ENCODE measurements at regions not wholly inside any gene's neighbourhood (a gene's known extent, or its start where the extent isn't known, plus 50 kb on each side); places are given as distances from the start of the nearest gene placed in this dataset.
"Not testable (repeated sequence)": the region's sequence is repeated elsewhere in the genome, so short reads cannot be mapped to it uniquely, and the experiment has no call there.

- Mint-ChIP-seq H3K27ac (no peak overlapping the region), H3K4me1 (peaks cover 13% of the 10 kb centered on the region), H3K27me3 (no peaks in the 10 kb centered on the region), H3K4me3 (no peak overlapping the region), H3K36me3 (no peaks in the 10 kb centered on the region), H3K9me3 (no peaks in the 10 kb centered on the region)
- no peak for ATAC-seq
Measured at GRCh38 chr10:60479305-60480020, 89.8 kb upstream of the ANK3 start.

GRCh38 chr10:60476451-60476850 lies 86.8 kb upstream of the ANK3 start:
- Mint-ChIP-seq H3K27ac (no peak overlapping the region), H3K36me3 (no peaks in the 10 kb centered on the region), H3K4me1 (peaks cover 7% of the 10 kb centered on the region), H3K4me3 (no peak overlapping the region), H3K27me3 (no peaks in the 10 kb centered on the region), H3K9me3 (no peaks in the 10 kb centered on the region)
- no peak for ATAC-seq

DNA sequence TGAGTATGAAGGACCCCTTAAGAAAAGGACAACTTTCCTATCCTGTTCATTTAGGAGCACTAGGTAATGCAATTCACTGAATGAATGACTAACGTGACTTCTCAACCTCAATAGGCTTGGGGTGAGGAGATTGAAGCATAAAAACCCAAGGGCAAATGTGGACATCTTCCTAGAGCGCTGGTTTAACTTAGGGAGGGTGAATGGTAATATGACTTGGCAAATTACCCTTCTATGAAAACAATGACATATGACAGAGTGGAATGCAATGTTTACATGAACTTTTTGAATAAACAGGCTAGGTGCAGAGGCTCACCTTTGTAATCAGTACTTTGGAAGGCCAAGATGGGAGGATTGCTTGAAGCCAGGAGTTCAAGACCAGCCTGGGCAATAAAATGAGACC lies 83.9 kb upstream of the ANK3 start:
- no peak overlapping the region for H3K27ac Mint-ChIP-seq
- H3K36me3 Mint-ChIP-seq, result no peaks in the 10 kb centered on the region
- no peak for ATAC-seq
- H3K27me3 Mint-ChIP-seq, result no peaks in the 10 kb centered on the region
- H3K9me3 Mint-ChIP-seq, result no peaks in the 10 kb centered on the region
- H3K4me3 Mint-ChIP-seq, result no peak overlapping the region
- no peaks in the 10 kb centered on the region for H3K4me1 Mint-ChIP-seq

DNA sequence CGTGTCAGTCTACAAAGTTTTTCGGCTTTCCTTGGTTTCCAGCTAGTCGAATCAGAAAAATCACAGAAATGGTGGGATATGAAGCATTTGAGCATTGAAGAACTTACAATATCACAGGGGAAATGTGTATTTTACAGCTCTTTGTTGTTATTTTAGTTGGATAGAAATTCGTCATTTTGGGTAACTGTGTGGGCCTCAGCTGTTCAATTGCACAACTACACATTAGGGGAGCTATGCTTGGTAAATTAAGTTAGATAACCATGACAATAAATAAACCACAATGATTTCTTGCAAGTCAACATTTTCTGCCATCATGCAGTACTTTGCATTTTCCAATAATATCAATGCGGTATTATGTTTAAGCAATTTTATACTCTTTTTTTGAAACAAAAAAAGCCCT lies 80.4 kb upstream of the ANK3 start:
- no peaks in the 10 kb centered on the region for H3K27me3 Mint-ChIP-seq
- peaks cover 13% of the 10 kb centered on the region for H3K36me3 Mint-ChIP-seq
- ATAC-seq, result no peak
- no peak overlapping the region for H3K27ac Mint-ChIP-seq
- no peak overlapping the region for H3K4me3 Mint-ChIP-seq
- H3K9me3 Mint-ChIP-seq, result no peaks in the 10 kb centered on the region
- no peaks in the 10 kb centered on the region for H3K4me1 Mint-ChIP-seq

- not testable (repeated sequence) for H3K4me1 Mint-ChIP-seq, H3K27me3 Mint-ChIP-seq, H3K4me3 Mint-ChIP-seq, H3K9me3 Mint-ChIP-seq, H3K27ac Mint-ChIP-seq, ATAC-seq
- H3K36me3 Mint-ChIP-seq, result peaks cover 16% of the 10 kb centered on the region
Measured at GRCh38 chr10:60469147-60469546, 79.5 kb upstream of the ANK3 start.

GRCh38 chr10:60467202-60467546 lies 77.5 kb upstream of the ANK3 start:
- ATAC-seq, result no peak
- H3K4me1 Mint-ChIP-seq, result peaks cover 14% of the 10 kb centered on the region
- no peaks in the 10 kb centered on the region for H3K27me3 Mint-ChIP-seq
- no peaks in the 10 kb centered on the region for H3K9me3 Mint-ChIP-seq
- no peak overlapping the region for H3K4me3 Mint-ChIP-seq
- no peak overlapping the region for H3K27ac Mint-ChIP-seq
- peaks cover 16% of the 10 kb centered on the region for H3K36me3 Mint-ChIP-seq

DNA sequence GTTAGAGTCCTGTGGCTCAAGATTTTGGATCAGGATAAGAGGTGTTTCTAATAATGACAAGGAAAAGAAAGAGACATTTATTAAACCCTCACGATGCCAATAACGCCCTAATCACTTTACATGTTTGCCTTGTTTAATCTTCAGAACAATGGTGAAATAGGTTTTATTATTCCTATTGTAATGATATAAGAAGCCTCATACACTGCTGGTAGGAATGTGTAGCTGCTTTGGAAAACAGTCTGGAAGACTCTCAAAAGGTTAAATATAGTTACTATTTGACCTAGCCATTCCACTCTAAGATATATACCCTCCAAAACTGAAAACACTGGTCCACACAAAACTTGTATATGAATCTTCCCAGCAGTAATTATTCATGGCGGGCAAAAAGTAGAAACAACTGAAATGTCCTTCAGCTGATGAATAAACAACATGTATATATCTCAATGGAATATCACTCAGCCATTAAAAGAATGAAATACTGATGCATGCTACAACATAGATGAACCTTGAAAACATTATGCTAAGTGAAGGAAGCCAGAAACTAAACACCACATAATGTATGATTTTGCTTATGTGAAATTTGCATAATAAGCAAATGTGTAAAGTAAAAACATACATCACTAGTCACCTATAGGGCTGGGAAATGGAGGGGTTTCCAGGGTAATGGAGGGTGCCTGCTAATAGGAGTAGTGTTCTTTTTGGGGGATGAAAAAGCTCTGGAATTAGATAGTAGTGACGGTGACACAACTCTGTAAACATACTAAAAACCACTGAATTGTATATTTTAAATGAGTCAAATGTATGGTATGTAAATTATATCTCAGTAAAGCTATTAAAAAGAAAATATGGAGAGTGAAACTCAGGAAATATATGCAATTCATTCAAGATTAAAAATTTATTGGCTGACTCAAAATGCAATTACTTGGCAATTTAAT lies 76.9 kb upstream of the ANK3 start:
- H3K36me3 Mint-ChIP-seq, result peaks cover 16% of the 10 kb centered on the region
- ATAC-seq, result no peak
- H3K27me3 Mint-ChIP-seq, result no peaks in the 10 kb centered on the region
- no peaks in the 10 kb centered on the region for H3K9me3 Mint-ChIP-seq
- no peak overlapping the region for H3K27ac Mint-ChIP-seq
- H3K4me1 Mint-ChIP-seq, result peaks cover 21% of the 10 kb centered on the region
- H3K4me3 Mint-ChIP-seq, result no peak overlapping the region

DNA sequence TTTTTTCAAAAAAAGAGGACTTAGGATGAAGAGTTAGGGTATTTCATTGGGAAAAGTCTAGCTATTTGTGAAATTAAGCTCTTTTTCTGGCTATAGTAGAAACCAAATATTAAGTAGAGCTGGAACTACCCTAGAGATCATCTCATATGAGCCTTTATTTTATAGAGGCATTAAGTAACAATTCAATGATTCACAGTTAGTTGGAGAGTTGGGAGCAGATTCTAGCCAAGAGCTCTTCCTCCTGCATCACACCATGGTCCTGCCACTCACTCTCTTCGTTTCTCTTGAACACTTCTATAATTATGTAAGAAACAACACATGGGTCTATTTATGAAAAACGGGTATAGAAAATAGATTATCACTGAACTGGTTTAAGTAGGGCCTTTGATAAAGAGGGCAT lies 76.1 kb upstream of the ANK3 start:
- Mint-ChIP-seq H3K36me3 (peaks cover 16% of the 10 kb centered on the region), H3K27ac (no peak overlapping the region), H3K9me3 (no peaks in the 10 kb centered on the region), H3K4me3 (no peak overlapping the region), H3K27me3 (no peaks in the 10 kb centered on the region), H3K4me1 (peaks cover 22% of the 10 kb centered on the region)
- ATAC-seq, result no peak

DNA sequence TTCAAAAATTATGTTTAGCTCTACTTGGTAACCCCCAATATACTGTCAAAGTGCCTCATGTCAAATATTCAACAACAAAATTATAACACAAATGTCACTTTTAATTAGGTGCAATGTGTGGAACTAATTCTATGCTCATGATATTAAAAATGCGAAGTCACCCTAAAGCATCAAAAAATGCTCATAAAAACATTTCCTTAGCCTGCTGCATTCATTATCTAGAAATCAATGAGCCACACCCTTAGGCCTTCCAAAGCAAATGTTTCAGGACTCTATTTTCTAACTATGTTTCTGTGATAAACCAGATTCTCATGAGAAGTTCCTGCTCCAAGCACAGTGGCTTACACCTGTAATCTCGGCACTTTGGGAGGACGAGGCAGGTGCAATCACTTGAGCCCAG lies 75.0 kb upstream of the ANK3 start:
- Mint-ChIP-seq H3K27me3 (no peaks in the 10 kb centered on the region), H3K4me3 (no peak overlapping the region), H3K27ac (no peak overlapping the region), H3K4me1 (peaks cover 22% of the 10 kb centered on the region), H3K9me3 (no peaks in the 10 kb centered on the region), H3K36me3 (peaks cover 16% of the 10 kb centered on the region)
- no peak for ATAC-seq

- ATAC-seq, result no peak
- Mint-ChIP-seq H3K9me3 (no peaks in the 10 kb centered on the region), H3K27me3 (no peaks in the 10 kb centered on the region), H3K36me3 (peaks cover 16% of the 10 kb centered on the region), H3K4me1 (peaks cover 22% of the 10 kb centered on the region), H3K4me3 (no peak overlapping the region), H3K27ac (no peak overlapping the region)
Measured at GRCh38 chr10:60463746-60464145, 74.1 kb upstream of the ANK3 start.

GRCh38 chr10:60461688-60462087 lies 72.0 kb upstream of the ANK3 start:
- no peaks in the 10 kb centered on the region for H3K27me3 Mint-ChIP-seq
- no peak overlapping the region for H3K4me3 Mint-ChIP-seq
- H3K4me1 Mint-ChIP-seq, result peaks cover 22% of the 10 kb centered on the region
- no peak for ATAC-seq
- H3K9me3 Mint-ChIP-seq, result no peaks in the 10 kb centered on the region
- peaks cover 15% of the 10 kb centered on the region for H3K36me3 Mint-ChIP-seq
- H3K27ac Mint-ChIP-seq, result no peak overlapping the region

DNA sequence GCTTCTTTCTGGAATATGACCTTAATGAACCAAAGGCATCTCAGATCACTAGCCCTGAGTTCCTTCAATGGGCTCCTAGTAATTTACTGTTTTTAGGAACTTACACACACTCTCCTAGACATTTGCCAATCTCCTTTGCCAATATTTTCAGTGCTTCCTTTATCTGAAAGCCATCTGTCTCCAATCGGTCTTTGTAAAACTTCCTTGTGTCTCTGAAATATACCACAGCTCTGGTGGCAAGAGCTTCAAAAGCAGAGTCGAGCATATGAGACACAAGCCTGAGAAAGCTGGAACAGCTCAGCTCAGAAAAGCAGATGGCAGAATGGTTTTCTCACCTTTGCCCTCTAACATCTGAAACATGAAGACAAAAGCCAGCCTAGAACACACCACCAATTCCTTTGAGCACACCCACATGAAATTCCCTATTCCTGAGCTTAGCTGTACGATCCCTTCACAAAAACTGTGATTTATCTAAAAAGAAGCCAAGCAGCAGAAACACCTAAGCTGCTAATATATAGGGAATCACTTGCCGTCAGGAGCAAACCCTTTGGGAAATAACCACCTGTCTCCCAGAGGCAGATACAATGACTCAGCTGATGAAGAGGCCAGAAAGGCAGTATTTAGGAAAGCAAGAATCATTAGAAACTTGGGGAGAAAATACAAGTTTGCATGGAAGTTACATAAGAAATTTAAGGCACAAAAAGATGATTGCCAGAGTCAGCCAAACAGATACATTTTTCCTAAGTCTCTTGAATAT lies 70.2 kb upstream of the ANK3 start:
- Mint-ChIP-seq H3K36me3 (peaks cover 1% of the 10 kb centered on the region), H3K4me1 (peaks cover 22% of the 10 kb centered on the region), H3K27ac (no peak overlapping the region), H3K27me3 (no peaks in the 10 kb centered on the region), H3K9me3 (no peaks in the 10 kb centered on the region), H3K4me3 (no peak overlapping the region)
- no peak for ATAC-seq

DNA sequence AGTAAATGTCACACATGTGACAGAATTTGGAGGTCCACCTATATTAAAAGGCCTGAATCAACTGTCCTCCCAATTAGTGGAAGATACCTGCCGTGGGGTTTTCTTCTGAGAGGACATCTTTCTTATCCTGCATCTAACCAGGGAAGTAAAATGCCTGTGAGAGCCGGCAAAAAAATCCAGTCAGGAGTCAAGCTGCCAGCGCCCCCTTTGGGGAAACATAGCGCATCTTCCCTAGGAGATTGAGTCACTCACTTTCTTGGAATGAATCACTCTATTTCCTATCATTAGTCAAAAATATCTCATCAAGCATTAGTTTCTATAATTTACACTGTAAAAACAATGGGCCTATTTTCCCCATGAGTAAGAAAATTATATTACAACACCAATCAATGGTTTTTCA lies 66.4 kb upstream of the ANK3 start:
- no peaks in the 10 kb centered on the region for H3K27me3 Mint-ChIP-seq
- no peak for ATAC-seq
- peaks cover 21% of the 10 kb centered on the region for H3K4me1 Mint-ChIP-seq
- no peak overlapping the region for H3K27ac Mint-ChIP-seq
- no peaks in the 10 kb centered on the region for H3K9me3 Mint-ChIP-seq
- no peak overlapping the region for H3K4me3 Mint-ChIP-seq
- no peaks in the 10 kb centered on the region for H3K36me3 Mint-ChIP-seq

DNA sequence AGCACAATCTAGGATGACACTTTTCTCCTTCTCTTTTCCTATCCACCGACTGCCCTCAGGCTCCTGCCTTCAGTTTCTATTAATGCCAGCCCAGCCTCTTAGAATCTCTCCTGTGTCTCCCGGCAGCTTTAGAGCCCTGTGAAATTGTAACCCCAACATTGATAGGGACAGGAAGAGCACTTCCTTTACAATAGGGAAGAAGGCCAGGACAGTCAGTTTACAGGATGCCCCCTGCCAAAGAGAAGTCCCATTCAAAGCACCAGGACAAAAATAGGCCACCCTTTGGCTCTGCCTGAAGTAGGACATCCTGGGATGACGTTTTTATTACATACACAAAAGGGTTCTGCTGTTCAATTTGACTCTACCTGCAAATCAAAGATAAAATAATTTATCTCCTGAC lies 64.7 kb upstream of the ANK3 start:
- Mint-ChIP-seq H3K36me3 (no peaks in the 10 kb centered on the region), H3K9me3 (no peaks in the 10 kb centered on the region), H3K4me1 (peaks cover 21% of the 10 kb centered on the region), H3K4me3 (no peak overlapping the region), H3K27me3 (no peaks in the 10 kb centered on the region), H3K27ac (no peak overlapping the region)
- ATAC-seq, result no peak

GRCh38 chr10:60453036-60453435 lies 63.4 kb upstream of the ANK3 start:
- no peak for ATAC-seq
- Mint-ChIP-seq H3K27ac (no peak overlapping the region), H3K4me3 (no peak overlapping the region), H3K36me3 (no peaks in the 10 kb centered on the region), H3K9me3 (no peaks in the 10 kb centered on the region), H3K27me3 (no peaks in the 10 kb centered on the region), H3K4me1 (peaks cover 21% of the 10 kb centered on the region)
